Fibroblast of lung (primary cell): ENCODE measurements at regions not wholly inside any gene's neighbourhood (a gene's known extent, or its start where the extent isn't known, plus 50 kb on each side); places are given as distances from the start of the nearest gene placed in this dataset.
"Not testable (repeated sequence)": the region's sequence is repeated elsewhere in the genome, so short reads cannot be mapped to it uniquely, and the experiment has no call there.

Source experiments
- DNase-seq, 2 donors: peaks; one replicate each; pipeline versions ENCODE4 v3.0.0 to v3.0.0-alpha.2; 2010; ENCODE audit warnings: low read depth in 2 of 2
- H2AFZ ChIP-seq: 2 replicates; pipeline ENCODE4 v1.5.1; 2012; ENCODE audit warnings: low read length, control low read depth, inconsistent platforms
- H3K27ac ChIP-seq: 2 replicates; pipeline ENCODE4 v1.5.1; 2011; ENCODE audit warnings: low read length, control low read depth; ENCODE audit not compliant: insufficient read depth
- H3K27me3 ChIP-seq: 2 replicates; pipeline ENCODE4 v1.5.1; 2011; ENCODE audit warnings: mild to moderate bottlenecking, low read length; ENCODE audit not compliant: control insufficient read depth, insufficient read depth
- H3K36me3 ChIP-seq: 2 replicates; pipeline ENCODE4 v1.5.1; 2011; ENCODE audit warnings: low read length; ENCODE audit not compliant: control insufficient read depth, insufficient read depth
- H3K4me1 ChIP-seq: 2 replicates; pipeline ENCODE4 v1.5.1; 2011; ENCODE audit warnings: low read length; ENCODE audit not compliant: control insufficient read depth, insufficient read depth; ENCODE audit errors: extremely low read depth
- H3K4me2 ChIP-seq: 2 replicates; pipeline ENCODE4 v1.5.1; 2011; ENCODE audit warnings: low read length, control low read depth; ENCODE audit not compliant: insufficient read depth; ENCODE audit errors: extremely low read depth
- H3K4me3 ChIP-seq, 4 experiments: fragments of 200-600 bp in 1 of 4; sonication (generic) in 1 of 4; replicated peaks in 1 of 4; 2 replicates each; pipeline ENCODE4 v1.5.1; 2011 to 2016; ENCODE audit warnings: low read length in 4 of 4, low read depth in 3 of 4, mild to moderate bottlenecking in 3 of 4, control low read depth in 2 of 4, inconsistent platforms in 1 of 4, mixed read lengths in 1 of 4; ENCODE audit not compliant: insufficient read depth in 1 of 4; ENCODE audit errors: control extremely low read depth in 1 of 4
- H3K79me2 ChIP-seq: 2 replicates; pipeline ENCODE4 v1.5.1; 2012; ENCODE audit warnings: mild to moderate bottlenecking, low read length, inconsistent platforms; ENCODE audit not compliant: control insufficient read depth, insufficient read depth
- H3K9ac ChIP-seq: 2 replicates; pipeline ENCODE4 v1.5.1; 2011; ENCODE audit warnings: mild to moderate bottlenecking, low read length, control low read depth; ENCODE audit not compliant: insufficient read depth
- H3K9me3 ChIP-seq: 2 replicates; pipeline ENCODE4 v1.5.1; 2012; ENCODE audit warnings: low read depth, low read length; ENCODE audit not compliant: control insufficient read depth, insufficient read depth
- H4K20me1 ChIP-seq: 2 replicates; pipeline ENCODE4 v1.5.1; 2011; ENCODE audit warnings: low read length; ENCODE audit not compliant: control insufficient read depth, insufficient read depth; ENCODE audit errors: extremely low read depth
- EZH2 ChIP-seq: IDR thresholded peaks from 2 replicates; pipeline ENCODE4 v1.5.1; 2012; ENCODE audit warnings: low read length, control low read depth, mild to moderate bottlenecking; ENCODE audit errors: missing control alignments
- TF ChIP-seq, protein P1 (sequence below), 2 donors: IDR thresholded peaks in 1 of 2; conservative IDR thresholded peaks in 1 of 2; 1 replicate in 1 of 2; 2 replicates in 1 of 2; pipeline ENCODE4 v1.5.1; 2011 to 2012; ENCODE audit warnings: low read length in 2 of 2, control low read depth in 1 of 2, inconsistent platforms in 1 of 2, low read depth in 1 of 2, mild to moderate bottlenecking in 1 of 2

DNA sequence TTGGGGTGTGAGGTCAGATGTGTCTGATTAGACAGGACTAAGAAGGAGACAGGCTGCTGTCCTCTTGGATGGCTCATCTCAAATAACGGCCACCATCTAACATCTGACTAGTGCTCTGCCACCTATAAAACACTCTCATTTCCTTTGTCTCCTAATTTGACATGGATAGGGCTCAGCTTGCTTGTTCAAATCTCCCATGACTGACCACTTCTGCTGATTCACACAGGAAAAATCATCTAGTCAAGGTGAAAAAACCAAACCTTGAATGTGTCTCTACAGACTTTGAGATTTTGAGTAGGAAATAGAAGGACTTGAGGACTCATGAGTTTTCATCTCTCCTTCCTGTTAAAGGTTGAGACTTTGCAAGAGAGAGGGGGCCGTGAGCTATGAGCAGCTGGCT, 150.6 kb downstream of the IER5 start:
- H3K79me2 ChIP-seq, result no peaks in the 10 kb centered on the region
- no peaks in the 10 kb centered on the region for H3K4me1 ChIP-seq
- no peak overlapping the region for H2AFZ ChIP-seq
- H3K9me3 ChIP-seq, result no peaks in the 10 kb centered on the region
- TF ChIP-seq, protein P1, sequence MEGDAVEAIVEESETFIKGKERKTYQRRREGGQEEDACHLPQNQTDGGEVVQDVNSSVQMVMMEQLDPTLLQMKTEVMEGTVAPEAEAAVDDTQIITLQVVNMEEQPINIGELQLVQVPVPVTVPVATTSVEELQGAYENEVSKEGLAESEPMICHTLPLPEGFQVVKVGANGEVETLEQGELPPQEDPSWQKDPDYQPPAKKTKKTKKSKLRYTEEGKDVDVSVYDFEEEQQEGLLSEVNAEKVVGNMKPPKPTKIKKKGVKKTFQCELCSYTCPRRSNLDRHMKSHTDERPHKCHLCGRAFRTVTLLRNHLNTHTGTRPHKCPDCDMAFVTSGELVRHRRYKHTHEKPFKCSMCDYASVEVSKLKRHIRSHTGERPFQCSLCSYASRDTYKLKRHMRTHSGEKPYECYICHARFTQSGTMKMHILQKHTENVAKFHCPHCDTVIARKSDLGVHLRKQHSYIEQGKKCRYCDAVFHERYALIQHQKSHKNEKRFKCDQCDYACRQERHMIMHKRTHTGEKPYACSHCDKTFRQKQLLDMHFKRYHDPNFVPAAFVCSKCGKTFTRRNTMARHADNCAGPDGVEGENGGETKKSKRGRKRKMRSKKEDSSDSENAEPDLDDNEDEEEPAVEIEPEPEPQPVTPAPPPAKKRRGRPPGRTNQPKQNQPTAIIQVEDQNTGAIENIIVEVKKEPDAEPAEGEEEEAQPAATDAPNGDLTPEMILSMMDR (conservative IDR thresholded peaks at IDR 0.05 in 1 of 2, IDR thresholded peaks at IDR 0.05 in 1 of 2; ENCODE audit: low read depth in 1 of 2, low read length in 2 of 2), result no peak
- no peak for TF ChIP-seq EZH2
- no peak overlapping the region for H3K4me2 ChIP-seq
- no peak overlapping the region for H3K4me3 ChIP-seq
- H3K27me3 ChIP-seq, result no peaks in the 10 kb centered on the region
- no peak for DNase-seq
- no peaks in the 10 kb centered on the region for H3K36me3 ChIP-seq
- no peaks in the 10 kb centered on the region for H4K20me1 ChIP-seq
- no peak overlapping the region for H3K27ac ChIP-seq
- no peak overlapping the region for H3K9ac ChIP-seq

DNA sequence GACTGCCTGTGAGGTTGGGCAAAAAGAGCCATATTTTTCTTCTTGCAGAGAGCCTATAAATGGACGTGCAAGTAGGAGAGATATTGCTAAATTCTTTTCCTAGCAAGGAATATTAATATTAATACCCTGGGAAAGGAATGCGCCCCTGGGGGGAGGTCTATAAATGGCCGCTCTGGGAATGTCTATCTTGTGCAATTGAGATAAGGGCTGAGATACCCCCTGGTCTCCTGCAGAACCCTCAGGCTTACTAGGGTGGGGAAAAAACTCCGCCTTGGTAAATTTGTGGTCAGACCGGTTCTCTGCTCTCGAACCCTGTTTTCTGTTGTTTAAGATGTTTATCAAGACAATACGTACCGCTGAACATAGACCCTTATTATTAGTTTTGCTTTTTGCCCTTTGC, 157.8 kb downstream of the IER5 start:
- H3K27me3 ChIP-seq, DNase-seq, H3K27ac ChIP-seq, H2AFZ ChIP-seq, H3K9ac ChIP-seq, H3K9me3 ChIP-seq, H3K36me3 ChIP-seq, H4K20me1 ChIP-seq, H3K4me1 ChIP-seq, H3K79me2 ChIP-seq, H3K4me2 ChIP-seq, H3K4me3 ChIP-seq: not testable (repeated sequence)

DNA sequence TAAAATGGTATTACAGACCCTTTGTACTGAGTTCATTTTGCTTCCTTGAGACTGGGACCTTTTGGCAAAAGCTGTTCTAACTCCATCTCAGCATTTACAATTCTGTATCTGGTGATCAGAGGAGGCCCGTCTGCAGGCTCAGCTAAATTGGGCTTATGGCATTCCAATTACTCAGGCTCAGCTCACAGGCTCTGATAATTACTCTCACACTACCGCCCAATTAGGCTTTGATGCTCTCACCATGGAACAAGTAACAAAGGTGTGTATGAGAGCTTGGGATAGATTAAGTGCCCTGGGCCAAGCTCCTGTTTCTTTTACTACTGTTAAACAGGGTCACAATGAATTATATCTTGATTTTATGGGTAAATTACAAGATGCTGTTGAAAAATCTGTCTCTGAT, 159.9 kb downstream of the IER5 start:
- H2AFZ ChIP-seq, H4K20me1 ChIP-seq, DNase-seq, H3K4me1 ChIP-seq, H3K27ac ChIP-seq, H3K9ac ChIP-seq, H3K9me3 ChIP-seq, H3K4me2 ChIP-seq, H3K79me2 ChIP-seq, H3K27me3 ChIP-seq, H3K4me3 ChIP-seq, H3K36me3 ChIP-seq: not testable (repeated sequence)

DNA sequence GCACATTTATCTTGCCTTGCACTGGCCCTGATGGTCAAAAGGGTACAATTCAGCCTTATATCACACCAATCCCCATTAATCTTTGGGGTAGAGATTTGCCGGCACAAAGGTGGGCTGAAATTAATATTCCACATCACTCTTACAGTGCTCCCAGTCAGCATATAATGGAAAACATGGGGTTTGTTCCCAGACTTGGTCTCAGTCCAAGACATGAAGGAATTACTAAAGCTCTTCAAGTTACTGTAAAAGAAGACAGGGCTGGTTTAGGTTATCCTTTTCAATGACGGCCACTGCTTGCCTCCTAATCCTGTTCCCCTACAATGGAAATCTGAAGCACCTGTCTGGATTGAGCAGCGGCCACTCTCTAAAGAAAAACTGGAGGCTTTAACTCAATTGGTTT, 160.7 kb downstream of the IER5 start:
- no peak overlapping the region for H3K4me2 ChIP-seq
- no peaks in the 10 kb centered on the region for H3K36me3 ChIP-seq
- no peaks in the 10 kb centered on the region for H3K9me3 ChIP-seq
- no peak overlapping the region for H2AFZ ChIP-seq
- no peak overlapping the region for H3K27ac ChIP-seq
- TF ChIP-seq, protein P1 (conservative IDR thresholded peaks at IDR 0.05 in 1 of 2, IDR thresholded peaks at IDR 0.05 in 1 of 2; ENCODE audit: low read depth in 1 of 2, low read length in 2 of 2), result no peak
- TF ChIP-seq EZH2, result no peak
- peak in 1 of 2 donors; percentile 5 for DNase-seq
- no peaks in the 10 kb centered on the region for H4K20me1 ChIP-seq
- H3K4me3 ChIP-seq, result no peak overlapping the region
- H3K79me2 ChIP-seq, result no peaks in the 10 kb centered on the region
- H3K9ac ChIP-seq, result no peak overlapping the region
- H3K4me1 ChIP-seq, result no peaks in the 10 kb centered on the region
- no peaks in the 10 kb centered on the region for H3K27me3 ChIP-seq
